G401 (cell line): ENCODE measurements at regions not wholly inside any gene's neighbourhood (a gene's known extent, or its start where the extent isn't known, plus 50 kb on each side); places are given as distances from the start of the nearest gene placed in this dataset.

Source experiments
- DNase-seq: peaks from one replicate; pipeline ENCODE4 v3.0.0-alpha.2; 2015; ENCODE audit warnings: low spot score
- in situ Hi-C: cut with HindIII; loops from 2 replicates; pipeline ENCODE4 v1.10.0; 2016; ENCODE audit warnings: low sequenced_read_pairs, mixed read lengths

DNA sequence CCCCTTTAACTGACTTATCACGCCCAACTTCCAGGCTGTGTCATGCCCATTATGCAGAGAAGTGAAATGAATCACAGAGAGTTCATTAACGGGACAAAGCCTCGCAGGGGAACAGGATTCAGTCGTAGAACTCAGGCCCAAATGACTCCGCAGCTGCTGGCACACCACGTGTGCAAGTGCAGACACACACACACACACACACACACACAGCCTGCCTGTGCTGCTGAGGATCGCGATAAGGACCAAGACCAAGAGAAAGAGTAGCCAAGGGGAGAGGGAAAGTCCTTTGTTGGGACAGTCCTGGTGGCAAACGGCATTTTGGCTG lies 90.0 kb upstream of the TAF1B start:
- in situ Hi-C loops: no loop called here
- DNase-seq: no peak

DNA sequence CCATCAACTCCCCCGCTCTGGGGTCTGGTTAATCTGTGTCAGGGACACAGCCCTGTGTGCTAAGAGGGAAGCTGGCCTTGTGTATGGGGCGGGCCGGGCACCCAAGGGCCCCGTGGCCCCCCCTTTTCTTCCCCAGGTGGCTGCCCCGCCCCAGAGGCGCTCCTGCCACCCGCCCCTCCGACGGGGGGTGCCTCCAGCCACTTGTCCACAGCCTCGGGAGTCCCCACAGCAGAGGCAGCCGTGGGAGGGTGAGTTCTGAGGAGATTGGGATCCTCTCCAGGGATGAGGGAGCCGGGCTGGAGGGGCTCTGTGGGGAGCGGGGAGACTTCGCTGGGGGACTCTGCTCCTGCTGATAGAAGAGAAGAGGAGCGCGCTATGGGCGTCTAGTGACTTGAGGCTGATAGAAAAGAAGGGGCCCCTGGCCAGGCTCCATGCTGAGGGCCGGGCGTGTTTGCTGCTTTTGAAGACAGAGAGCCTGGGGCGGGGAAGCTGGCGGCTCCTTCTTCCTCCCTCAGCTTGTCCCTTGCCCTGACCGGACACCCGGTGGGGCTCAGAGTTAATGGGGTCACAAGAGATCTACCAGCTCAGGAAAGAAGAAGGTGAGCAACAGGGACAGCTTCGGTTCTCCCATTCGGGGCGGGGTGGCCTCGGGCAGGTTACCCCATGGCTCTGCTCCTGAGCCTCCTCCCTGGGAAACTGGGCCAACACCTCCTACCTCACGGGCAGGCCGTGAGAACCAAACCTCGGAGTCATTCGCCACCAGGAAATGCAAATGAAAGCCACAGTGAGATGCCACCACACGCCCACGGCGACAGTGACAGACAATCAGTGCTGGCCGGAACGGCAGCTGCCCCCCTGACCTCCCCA lies 89.4 kb upstream of the TAF1B start:
- in situ Hi-C loops: no loop called here
- DNase-seq: peak; percentile 18

DNA sequence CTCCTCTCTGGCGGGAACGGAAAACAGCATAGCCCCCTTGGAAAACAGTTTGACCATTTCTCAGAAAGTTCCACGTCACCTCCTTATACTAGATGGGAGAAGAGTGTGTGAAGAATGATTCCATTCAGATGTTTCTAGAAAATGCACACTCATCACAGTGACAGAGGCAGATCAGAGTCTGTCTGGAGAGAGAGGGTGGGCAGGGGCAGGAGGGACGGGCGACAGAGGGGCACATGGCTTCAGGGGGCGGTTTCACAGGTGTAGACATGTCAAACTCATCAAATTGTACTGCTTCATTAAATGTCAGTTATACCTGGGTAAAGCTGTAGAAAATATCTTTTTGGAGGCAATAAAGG lies 88.8 kb upstream of the TAF1B start:
- in situ Hi-C loops: no loop called here
- no peak for DNase-seq

DNA sequence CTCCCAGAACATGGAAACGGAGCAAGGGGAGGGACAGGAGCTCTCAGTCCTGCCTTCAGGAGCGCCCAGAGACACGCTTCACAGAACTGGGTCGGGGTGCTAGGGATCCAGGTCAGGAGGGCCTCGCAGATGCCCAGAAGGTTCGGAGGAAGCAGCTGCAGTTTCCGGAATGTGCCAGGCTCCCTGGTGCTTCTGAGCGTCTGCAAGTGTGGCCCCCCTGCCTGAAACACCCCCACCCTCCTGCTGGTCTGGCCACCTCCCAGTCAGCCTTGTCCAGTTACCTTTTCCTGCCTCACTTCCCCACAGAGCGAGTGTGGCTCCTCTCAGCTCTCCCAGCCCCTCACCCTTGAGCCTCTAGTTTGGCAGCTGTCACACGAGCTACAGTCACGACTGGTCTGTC lies 88.3 kb upstream of the TAF1B start:
- in situ Hi-C loops: no loop called here

DNA sequence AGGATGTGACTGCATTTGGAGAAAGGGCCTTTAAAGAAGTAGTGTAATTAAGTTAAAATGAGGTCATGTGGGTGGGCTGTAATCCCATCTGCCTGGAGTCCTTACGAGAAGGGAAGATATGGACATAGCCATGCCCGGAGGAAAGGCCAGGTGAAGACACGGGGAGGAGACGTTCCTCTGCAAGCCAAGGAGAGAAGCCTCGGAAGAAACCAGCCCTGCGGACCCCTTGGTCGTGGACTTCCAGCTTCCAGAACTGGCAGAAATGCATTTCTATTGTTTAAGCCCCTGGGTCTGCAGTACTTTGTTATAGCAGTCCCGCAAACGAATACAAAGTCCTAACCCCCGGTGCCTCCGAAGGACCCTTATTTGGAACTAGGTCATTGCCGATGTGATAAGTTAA lies 87.6 kb upstream of the TAF1B start:
- in situ Hi-C loops: no loop called here
- DNase-seq: no peak

More for the DNA sequence above, 88.3 kb upstream of the TAF1B start:
- DNase-seq: no peak

DNA sequence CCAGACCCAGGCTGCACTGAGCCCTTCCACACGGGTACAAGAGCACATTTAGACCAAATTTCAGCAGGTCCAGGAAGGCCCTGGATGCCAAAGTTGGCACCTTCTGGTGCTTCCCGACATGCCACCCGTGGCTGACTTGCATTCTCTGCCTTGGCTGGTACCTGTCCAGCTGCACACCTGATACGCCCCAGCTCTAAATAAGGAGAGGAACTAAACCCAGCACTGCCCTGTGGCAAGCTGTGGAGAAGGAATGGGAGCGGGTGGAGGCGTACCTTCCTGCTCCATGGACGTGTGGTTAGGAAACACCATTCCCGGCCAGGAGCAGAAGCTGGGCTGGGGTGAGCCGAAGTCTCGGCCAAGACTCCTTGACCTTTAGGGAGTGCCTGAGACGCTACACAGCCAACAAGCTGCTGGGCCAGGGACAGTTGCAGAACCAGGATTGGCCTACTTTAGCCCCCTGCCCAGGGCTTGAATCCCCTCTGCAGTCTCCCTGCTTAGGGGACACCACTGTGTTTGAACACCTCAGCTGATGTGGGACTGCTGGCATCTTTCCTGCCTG lies 86.5 kb upstream of the TAF1B start:
- in situ Hi-C loops: no loop called here
- peak; percentile 38 for DNase-seq

DNA sequence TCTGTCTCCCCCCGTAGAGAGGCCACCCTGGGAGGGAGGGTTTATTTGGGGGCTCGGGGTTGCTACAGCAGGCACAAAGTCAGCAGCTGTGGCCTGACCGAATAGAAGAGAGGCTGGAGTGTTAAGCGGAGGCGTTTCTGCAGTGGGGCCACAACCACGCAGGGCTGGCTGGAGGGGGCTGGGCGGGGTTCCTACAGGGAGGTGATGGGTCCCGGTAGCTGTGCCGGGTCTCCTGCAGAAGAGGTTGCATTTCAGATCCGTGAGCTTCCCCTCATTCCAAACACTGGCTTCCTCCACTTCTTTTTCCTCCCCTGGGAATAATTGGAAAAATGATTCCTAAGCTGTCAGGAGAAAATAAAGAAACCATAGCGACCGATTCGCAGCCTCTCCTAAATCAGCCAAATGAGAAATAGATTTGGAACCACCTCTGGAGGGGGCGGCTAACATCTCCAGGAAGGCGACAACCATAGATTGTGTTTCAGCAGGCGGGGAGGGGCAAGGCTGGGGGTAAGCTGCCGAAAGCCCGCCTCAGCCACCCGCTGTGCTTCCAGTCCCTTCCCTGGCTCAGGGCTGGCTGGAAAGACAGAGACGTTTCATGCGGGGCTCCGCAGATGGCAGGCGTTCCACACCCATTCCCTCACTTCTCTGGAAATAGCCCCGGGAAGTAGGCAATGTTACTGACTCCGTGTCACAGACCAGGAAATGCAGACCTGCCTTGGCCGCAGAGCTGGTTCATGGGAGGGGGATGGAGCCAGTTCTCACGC lies 85.6 kb upstream of the TAF1B start:
- DNase-seq: peak; percentile 86

DNA sequence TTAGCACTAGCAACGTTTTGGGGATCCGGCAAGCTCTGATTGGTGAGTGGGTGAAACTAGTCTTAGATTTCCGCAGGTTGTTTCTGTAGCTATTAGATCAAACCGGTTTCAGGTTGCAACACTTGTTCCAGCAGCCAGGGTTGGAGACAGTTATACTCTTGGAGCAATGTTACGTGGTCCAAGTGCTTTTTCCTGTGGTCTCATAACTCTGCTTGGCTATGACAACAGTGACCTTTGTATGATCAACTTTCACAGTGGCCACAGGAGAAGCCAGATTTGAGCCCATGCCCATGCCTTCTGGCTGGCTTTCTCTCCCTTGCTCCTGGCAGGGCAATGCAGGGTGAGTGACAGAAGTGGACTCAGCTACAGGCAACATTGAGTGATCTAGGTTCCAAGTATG lies 84.5 kb upstream of the TAF1B start:
- in situ Hi-C loops: no loop called here
- peak; percentile 56 for DNase-seq

More for the DNA sequence above, 85.6 kb upstream of the TAF1B start:
- in situ Hi-C loops: no loop called here

DNA sequence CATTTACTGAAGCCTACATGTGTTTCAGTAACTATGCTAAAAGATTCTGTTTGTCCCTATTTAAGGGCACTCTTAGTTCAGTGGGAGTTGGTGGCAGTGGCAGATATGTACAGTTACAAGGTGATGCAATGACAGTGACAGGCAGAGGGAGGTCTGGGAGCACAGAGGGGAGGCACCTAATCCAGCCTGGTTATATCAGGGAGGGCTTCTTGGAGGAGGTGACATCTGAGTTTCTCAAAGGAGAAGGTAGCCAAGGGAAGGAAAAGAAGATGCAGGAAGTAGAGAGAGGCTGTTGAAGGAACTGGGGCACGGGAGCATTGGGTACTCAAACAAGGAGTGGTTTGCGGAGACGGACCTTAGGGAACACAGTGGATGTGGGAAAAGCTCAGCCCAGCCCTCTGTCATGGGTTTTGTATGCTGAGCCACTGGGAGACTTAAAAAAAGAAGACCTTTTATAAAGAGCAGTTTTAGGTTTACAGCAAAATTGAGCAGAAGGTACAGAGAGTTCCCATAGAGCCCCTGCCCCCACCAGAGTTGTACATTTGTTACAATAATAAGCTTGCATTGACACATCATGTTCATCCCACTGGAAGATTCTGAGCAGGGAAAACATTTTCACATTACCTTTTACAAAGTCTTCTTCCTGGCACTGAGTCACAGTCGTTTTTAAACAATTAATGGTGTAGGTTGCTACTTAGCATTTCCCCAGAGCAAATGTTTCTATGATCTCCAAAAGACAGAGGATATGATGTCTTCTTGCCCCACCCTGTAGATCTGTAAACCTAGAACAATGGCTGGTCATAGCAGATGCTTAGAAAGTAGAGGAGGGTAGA lies 83.0 kb upstream of the TAF1B start:
- DNase-seq: no peak
- in situ Hi-C loops: loop anchor here (5.0 kb wide), 1 partner anchor 48 kb away; no protein-coding TSS in a partner anchor

DNA sequence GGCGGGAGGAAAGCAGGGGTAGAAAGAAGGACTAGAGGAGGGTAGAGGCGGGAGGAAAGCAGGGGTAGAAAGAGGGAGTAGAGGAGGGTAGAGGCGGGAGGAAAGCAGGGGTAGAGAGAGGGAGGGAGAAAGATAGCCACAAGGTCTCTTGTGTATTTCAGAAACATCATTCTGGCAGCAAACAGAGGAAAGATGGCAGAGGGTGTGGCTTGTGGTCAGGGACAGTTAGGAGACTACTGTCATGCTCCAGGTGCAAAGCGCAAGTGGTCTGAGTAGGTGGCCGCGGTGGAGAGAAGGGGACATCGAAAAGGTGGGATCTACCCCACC lies 82.4 kb upstream of the TAF1B start:
- in situ Hi-C loops: loop anchor here (5.0 kb wide), 1 partner anchor 49 kb away; no protein-coding TSS in a partner anchor
- no peak for DNase-seq

DNA sequence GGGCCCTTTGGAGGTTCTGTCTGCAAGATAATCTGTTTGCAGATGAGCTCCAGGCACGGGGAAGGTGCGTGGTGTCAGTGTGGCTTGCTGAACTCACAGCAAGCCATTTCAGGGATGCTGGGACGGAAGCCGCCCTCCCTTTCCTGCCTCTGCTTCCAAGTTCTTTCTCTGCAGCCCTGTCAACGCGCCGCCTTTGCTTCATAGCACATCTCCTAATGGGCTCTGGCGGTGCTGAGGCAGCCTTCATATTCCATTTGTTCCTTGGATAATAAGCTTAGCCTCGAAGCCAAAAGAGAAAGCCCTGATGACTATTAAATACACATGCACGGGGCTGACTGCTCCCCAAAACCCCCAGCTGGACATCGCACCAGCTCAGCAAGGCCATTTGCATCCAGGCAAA lies 81.7 kb upstream of the TAF1B start:
- peak; percentile 82 for DNase-seq
- in situ Hi-C loops: loop anchor here (5.0 kb wide), 1 partner anchor 49 kb away; no protein-coding TSS in a partner anchor

DNA sequence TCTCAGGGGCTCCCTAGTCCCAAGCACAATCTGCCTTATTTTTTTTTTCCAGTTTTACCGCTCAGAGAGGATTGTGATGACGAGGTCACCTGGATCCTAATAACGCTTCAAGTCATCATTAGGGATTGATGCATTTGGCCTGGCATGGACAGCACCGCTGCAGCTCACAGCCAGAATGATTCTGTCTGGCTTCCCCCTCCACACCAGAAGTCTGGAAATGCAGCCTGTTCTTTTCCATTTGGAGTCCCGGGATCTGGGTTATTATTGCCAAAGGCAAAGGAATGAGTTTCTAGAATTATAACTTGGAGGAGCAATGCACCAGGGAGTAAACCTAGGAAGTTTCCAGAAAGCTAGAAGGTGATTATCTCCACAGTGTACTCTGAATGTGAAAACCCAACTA lies 81.1 kb upstream of the TAF1B start:
- in situ Hi-C loops: loop anchor here (5.0 kb wide), 1 partner anchor 50 kb away; no protein-coding TSS in a partner anchor
- peak; percentile 45 for DNase-seq

DNA sequence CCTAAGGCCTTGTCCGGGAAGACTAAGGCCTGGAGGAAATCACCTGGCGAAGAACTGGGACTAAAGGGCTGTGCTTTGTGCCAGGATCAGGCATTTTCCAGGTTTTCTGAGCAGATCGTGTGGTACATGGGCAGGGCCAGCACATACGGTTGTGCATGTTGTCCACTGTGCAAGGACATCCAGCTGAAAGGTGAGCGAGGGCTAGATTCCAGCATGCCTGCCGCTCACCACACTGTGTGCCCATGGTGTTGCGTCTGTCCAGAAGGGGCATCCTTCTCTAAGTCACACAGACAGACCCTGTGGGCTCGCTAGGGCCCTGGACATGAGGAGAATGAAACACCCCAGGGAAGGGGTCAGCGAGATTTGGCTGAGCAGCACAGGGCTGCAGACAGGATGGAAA lies 80.3 kb upstream of the TAF1B start:
- in situ Hi-C loops: loop anchor here (5.0 kb wide), 1 partner anchor 51 kb away; no protein-coding TSS in a partner anchor

DNA sequence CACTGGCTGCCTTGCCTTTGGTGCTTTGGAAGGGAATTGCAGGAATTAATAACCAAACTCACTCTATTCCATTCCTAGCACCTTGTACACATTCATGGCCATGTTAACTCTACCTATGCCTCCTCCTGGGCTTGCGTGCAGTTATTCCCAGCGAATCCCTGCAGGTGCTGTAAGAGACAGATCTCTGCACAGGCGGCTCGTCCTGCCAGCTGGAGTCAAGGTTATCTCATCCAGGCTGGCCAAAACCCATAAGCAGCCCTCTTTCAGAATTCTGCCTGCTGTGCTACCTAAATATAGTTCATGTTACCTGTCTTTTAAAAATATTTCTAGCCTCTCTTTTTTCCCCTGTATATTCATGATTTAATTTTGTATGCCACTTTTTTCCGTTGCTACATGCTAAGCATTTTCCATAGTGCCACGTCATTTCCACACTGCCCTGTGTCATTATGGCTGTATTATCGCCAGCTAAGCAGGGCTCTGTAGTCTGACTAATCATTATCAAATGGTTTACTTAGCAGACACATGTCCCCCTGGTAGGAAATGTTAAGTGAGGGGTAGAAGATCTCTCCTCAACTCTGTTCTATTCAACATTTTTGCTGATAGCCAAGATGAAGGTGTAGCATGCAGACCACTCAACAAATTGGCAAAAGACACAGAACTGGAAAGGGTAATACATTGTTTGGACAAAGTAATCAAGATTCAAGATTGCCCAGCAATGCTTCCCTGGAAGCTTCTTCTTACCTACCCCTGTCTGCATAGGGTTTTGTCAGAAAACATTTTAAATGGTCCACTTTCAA lies 79.7 kb upstream of the TAF1B start:
- peak; percentile 93 for DNase-seq
- in situ Hi-C loops: loop anchor here (5.0 kb wide), 1 partner anchor 51 kb away; no protein-coding TSS in a partner anchor

More for the DNA sequence above, 80.3 kb upstream of the TAF1B start:
- DNase-seq: peak; percentile 54

DNA sequence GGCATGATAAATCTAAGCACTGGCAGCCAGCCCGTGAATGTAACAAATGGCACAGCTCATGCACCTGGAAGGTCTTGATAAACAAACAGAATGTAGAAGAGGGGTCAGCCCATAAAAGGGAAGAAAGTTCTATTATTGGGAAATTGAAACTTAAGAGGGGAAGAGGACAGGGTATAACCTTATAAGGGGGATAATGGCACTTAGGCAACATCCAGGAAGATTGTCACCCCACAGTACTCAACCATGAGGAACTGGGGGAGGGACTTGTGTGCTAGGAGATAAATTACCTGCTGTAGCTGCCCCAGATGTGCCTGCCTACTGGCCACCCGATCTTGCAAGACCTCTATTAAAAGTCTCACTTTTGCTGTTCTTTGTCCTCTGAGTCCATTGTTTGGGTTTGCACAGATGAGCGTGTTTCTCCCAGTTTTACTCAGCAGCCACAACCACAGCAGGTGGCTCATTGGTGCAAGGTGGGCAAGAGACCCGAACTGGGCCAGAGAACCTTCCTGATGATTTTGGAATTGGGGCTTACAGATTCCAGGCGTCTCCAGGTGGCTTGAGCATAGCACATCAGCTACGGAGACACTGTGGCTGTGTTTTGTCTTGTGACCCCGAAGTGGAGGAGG lies 79.0 kb upstream of the TAF1B start:
- in situ Hi-C loops: loop anchor here (5.0 kb wide), 1 partner anchor 52 kb away; no protein-coding TSS in a partner anchor
- peak; percentile 70 for DNase-seq

DNA sequence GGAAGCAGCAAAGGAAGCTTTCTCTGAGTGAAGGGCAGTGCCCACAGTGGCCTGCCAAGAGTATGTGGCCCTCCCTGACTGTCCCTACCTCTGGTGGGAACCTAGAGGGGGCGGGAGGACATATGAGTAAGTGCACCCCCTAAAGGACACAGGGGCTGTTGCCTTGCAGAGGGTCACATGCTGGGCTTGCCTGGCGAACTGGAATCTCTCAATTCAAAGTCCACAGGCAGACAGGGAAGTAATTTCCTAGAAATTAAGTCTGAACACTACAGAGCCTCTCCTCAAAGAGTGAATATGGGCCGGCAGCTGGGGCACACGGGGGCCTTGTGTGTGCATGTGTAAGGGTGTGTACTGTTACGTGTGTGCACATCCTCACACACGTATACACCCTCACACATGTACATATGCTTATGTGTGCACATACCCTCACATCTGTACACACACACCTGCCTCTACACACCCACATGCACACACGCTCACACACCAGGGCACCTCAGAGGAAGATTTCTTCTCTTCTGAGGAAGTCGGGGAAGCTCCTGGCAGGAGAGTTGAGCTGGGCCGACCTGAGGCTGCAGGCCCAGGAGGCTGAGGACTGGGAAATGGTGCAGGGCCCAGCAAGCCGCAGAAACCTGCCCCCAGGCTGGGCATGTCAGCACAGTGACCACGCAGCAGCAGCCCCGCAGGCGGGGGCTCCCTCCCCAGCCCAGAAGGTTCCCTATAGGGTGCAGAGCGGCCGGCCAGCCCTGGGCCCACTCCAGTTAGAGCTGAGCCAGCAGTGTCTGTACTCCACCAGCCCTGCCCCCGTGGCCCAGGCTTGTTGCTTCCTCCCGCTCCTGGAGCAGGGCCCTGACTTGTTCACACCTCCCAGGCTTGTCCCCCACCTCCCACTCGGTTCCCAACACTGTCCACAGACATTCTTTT lies 77.4 kb upstream of the TAF1B start:
- in situ Hi-C loops: no loop called here
- DNase-seq: peak; percentile 85

DNA sequence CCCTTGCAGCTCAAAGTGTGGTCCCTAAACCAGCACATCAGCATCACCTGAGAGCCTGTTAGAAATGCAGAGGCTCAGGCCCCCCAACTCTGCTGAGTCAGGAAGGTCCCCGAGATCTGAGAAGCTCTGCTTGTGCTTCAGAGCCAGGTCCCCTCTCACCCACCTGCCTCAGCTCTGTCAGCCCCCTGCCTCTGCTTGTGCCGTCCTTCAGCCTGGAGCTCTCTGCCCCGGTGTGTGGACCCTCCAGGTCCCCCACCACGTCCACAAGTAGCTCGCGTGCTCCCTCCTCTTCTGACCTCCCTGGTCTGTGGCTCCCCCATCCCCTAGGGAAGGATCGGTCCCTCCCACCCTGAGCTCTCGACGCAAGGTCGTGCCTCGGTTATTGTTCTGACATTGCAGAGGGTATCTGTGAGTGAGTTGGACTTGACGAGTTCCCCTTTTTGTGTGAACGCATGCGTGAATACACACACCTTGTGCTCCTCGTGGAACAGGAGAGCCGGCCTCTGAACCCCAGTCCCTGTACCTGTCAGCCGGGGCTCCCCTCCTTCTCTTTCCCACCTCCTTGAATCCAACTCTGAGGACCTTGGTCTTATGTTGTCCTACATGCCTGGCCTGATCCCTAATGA lies 75.5 kb upstream of the TAF1B start:
- in situ Hi-C loops: no loop called here
- no peak for DNase-seq
